Urinary bladder (tissue), 3 donors: ENCODE measurements at regions not wholly inside any gene's neighbourhood (a gene's known extent, or its start where the extent isn't known, plus 50 kb on each side); places are given as distances from the start of the nearest gene placed in this dataset.

Experiments
- DNase-seq: peaks from one replicate; pipeline ENCODE4 v3.0.0-alpha.2; 2015; ENCODE audit errors: extremely low spot score
- H3K27ac ChIP-seq: one replicate; pipeline ENCODE4 v1.5.1; 2013; ENCODE audit warnings: low read depth, mild to moderate bottlenecking, moderate library complexity
- H3K36me3 ChIP-seq: one replicate; pipeline ENCODE4 v1.6.1; 2013; ENCODE audit warnings: mild to moderate bottlenecking, moderate library complexity; ENCODE audit not compliant: insufficient read depth
- H3K4me1 ChIP-seq: one replicate; pipeline ENCODE4 v1.6.1; 2013; ENCODE audit warnings: mild to moderate bottlenecking, moderate library complexity; ENCODE audit not compliant: insufficient read depth
- H3K4me3 ChIP-seq: one replicate; pipeline ENCODE4 v1.5.1; 2013; ENCODE audit warnings: low read depth, low read length
- WGBS: extraction: QIAGEN DNeasy Blood & Tissue Kit; methylation state at CpG from one replicate; pipeline ENCODE4 v1.1.7; 2013; 5-methylcytosine and 5-hydroxymethylcytosine counted together
- donor health status: healthy with polysubstance abuse.
- donor health status: healthy.

- H3K27ac ChIP-seq, result no peak overlapping the region
- H3K36me3 ChIP-seq, result no peaks in the 10 kb centered on the region
- 62% methylated on average over 4 of the region's 4 CpGs for WGBS
- H3K4me1 ChIP-seq, result no peaks in the 10 kb centered on the region
- no peak overlapping the region for H3K4me3 ChIP-seq
- DNase-seq, result no peak
These were observed 50.0 kb upstream of the BET1 start for GRCh38 chr7:94054130-94054529.

- no peak overlapping the region for H3K27ac ChIP-seq
- no peak for DNase-seq
- H3K36me3 ChIP-seq, result no peaks in the 10 kb centered on the region
- no peaks in the 10 kb centered on the region for H3K4me1 ChIP-seq
- H3K4me3 ChIP-seq, result no peak overlapping the region
These were observed 51.8 kb upstream of the BET1 start for GRCh38 chr7:94055963-94056362.

- no peaks in the 10 kb centered on the region for H3K36me3 ChIP-seq
- H3K27ac ChIP-seq, result no peak overlapping the region
- no peak for DNase-seq
- H3K4me3 ChIP-seq, result no peak overlapping the region
- WGBS, result 52% methylated on average over 3 of the region's 3 CpGs
- H3K4me1 ChIP-seq, result no peaks in the 10 kb centered on the region
These were observed 52.6 kb upstream of the BET1 start for GRCh38 chr7:94056796-94057207.

GRCh38 chr7:94057955-94058354 lies 53.8 kb upstream of the BET1 start:
- DNase-seq, result no peak
- Histone ChIP-seq H3K4me3 (no peak overlapping the region), H3K27ac (no peak overlapping the region), H3K4me1 (no peaks in the 10 kb centered on the region), H3K36me3 (no peaks in the 10 kb centered on the region)
- 94% methylated on average over 4 of the region's 4 CpGs for WGBS

- no peaks in the 10 kb centered on the region for H3K4me1 ChIP-seq
- no peak overlapping the region for H3K27ac ChIP-seq
- H3K36me3 ChIP-seq, result no peaks in the 10 kb centered on the region
- no peak overlapping the region for H3K4me3 ChIP-seq
- no peak for DNase-seq
- WGBS, result 61% methylated on average over 5 of the region's 5 CpGs
These were observed 55.6 kb upstream of the BET1 start for GRCh38 chr7:94059746-94060145.

GRCh38 chr7:94060752-94061151 lies 56.6 kb upstream of the BET1 start:
- Histone ChIP-seq H3K36me3 (no peaks in the 10 kb centered on the region), H3K27ac (no peak overlapping the region), H3K4me1 (no peaks in the 10 kb centered on the region), H3K4me3 (no peak overlapping the region)
- no peak for DNase-seq
- 66% methylated on average over 5 of the region's 5 CpGs for WGBS

GRCh38 chr7:94061326-94061725 lies 57.2 kb upstream of the BET1 start:
- H3K36me3 ChIP-seq, result no peaks in the 10 kb centered on the region
- no peak overlapping the region for H3K4me3 ChIP-seq
- no peak for DNase-seq
- H3K27ac ChIP-seq, result no peak overlapping the region
- H3K4me1 ChIP-seq, result no peaks in the 10 kb centered on the region
- 72% methylated on average over 3 of the region's 3 CpGs for WGBS

- DNase-seq, result no peak
- H3K36me3 ChIP-seq, result no peaks in the 10 kb centered on the region
- H3K4me3 ChIP-seq, result no peak overlapping the region
- WGBS, result 55% methylated on average over 3 of the region's 3 CpGs
- no peaks in the 10 kb centered on the region for H3K4me1 ChIP-seq
- no peak overlapping the region for H3K27ac ChIP-seq
These were observed 58.2 kb upstream of the BET1 start for GRCh38 chr7:94062372-94062771.

- Histone ChIP-seq H3K4me1 (no peaks in the 10 kb centered on the region), H3K4me3 (no peak overlapping the region), H3K27ac (no peak overlapping the region), H3K36me3 (no peaks in the 10 kb centered on the region)
- 49% methylated on average over 4 of the region's 4 CpGs for WGBS
- no peak for DNase-seq
These were observed 60.5 kb upstream of the BET1 start for GRCh38 chr7:94064541-94065191.

GRCh38 chr7:94067047-94067446 lies 62.9 kb upstream of the BET1 start:
- Histone ChIP-seq H3K4me1 (no peaks in the 10 kb centered on the region), H3K36me3 (no peaks in the 10 kb centered on the region), H3K4me3 (no peak overlapping the region), H3K27ac (no peak overlapping the region)
- WGBS, result 62% methylated on average over 1 of the region's 1 CpG
- DNase-seq, result no peak

- DNase-seq, result no peak
- H3K36me3 ChIP-seq, result no peaks in the 10 kb centered on the region
- H3K4me3 ChIP-seq, result no peak overlapping the region
- 86% methylated on average over 3 of the region's 3 CpGs for WGBS
- H3K4me1 ChIP-seq, result no peaks in the 10 kb centered on the region
- no peak overlapping the region for H3K27ac ChIP-seq
These were observed 63.4 kb upstream of the BET1 start for GRCh38 chr7:94067506-94067905.

GRCh38 chr7:94069162-94069739 lies 65.1 kb upstream of the BET1 start:
- WGBS, result 68% methylated on average over 7 of the region's 7 CpGs
- DNase-seq, result no peak
- no peak overlapping the region for H3K4me3 ChIP-seq
- no peak overlapping the region for H3K27ac ChIP-seq
- no peaks in the 10 kb centered on the region for H3K36me3 ChIP-seq
- no peaks in the 10 kb centered on the region for H3K4me1 ChIP-seq

- Histone ChIP-seq H3K4me1 (no peaks in the 10 kb centered on the region), H3K36me3 (no peaks in the 10 kb centered on the region), H3K4me3 (no peak overlapping the region), H3K27ac (no peak overlapping the region)
- 73% methylated on average over 5 of the region's 5 CpGs for WGBS
- DNase-seq, result no peak
These were observed 76.4 kb upstream of the BET1 start for GRCh38 chr7:94080551-94080950.

GRCh38 chr7:94082126-94082525 lies 78.0 kb upstream of the BET1 start:
- Histone ChIP-seq H3K4me1 (no peaks in the 10 kb centered on the region), H3K4me3 (no peak overlapping the region), H3K36me3 (no peaks in the 10 kb centered on the region), H3K27ac (no peak overlapping the region)
- no peak for DNase-seq
